Activated CD4-positive, alpha-beta T cell treated with anti-CD3 and anti-CD28 coated beads, Interleukin-2, amount 50 U/mL, for 16 hours (primary cell): ENCODE measurements at regions not wholly inside any gene's neighbourhood (a gene's known extent, or its start where the extent isn't known, plus 50 kb on each side); places are given as distances from the start of the nearest gene placed in this dataset.
"Not testable (repeated sequence)": the region's sequence is repeated elsewhere in the genome, so short reads cannot be mapped to it uniquely, and the experiment has no call there.

Experiments
- DNase-seq: peaks from one replicate; pipeline ENCODE4 v3.0.0-alpha.2; 2020

DNA sequence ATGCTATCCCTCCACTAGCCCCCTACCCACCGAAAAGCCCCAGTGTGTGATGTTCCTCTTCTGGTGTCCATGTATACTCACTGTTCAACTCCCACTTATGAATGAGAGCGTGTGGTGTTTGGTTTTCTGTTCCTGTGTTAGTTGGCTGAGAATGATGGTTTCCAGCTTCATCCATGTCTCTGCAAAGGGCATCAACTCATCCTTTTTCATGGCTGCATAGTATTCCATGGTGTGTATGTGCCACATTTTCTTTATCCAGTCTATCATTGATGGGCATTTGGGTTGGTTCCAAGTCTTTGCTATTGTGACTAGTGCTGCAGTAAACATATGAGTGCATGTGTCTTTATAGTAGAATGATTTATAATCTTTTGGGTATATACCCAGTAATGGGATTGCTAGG, 599.3 kb upstream of the B3GAT1 start:
- DNase-seq, result not testable (repeated sequence)

DNA sequence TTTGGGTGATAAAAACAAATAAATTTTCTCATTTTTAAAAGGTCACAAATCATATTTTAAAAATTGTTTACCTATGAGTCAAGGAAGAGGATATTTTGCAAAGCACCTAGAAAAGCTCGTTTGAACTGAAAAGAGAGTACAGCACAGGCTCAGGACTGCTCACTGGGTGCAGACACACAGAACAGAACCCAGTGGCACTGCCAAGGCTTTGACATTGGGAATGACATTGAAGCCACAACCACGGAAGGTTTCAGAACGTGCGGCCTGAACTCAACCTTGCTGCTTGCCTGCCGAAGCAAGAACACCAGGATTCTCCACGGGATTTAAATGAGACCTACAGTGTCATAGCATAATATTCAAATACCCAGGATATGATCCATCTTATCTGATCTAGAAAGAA, 597.1 kb upstream of the B3GAT1 start:
- no peak for DNase-seq

DNA sequence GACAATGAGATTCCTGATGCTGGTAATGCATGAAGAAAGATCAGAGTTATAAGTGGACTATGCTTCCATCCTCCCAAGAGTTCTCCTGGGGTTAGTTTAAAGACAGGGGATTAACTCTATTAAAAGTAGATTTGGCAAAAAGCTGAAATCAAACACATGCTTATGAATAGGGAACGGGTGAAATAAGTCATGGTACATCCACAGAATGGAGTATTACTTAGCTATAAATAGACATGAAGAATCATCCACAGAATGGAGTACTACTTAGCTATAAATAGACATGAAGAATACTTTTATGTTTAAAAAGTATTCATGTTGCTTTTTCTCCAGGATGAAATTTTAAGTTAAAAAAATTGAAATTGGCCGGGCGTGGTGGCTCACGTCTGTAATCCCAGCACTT, 596.4 kb upstream of the B3GAT1 start:
- DNase-seq, result no peak

DNA sequence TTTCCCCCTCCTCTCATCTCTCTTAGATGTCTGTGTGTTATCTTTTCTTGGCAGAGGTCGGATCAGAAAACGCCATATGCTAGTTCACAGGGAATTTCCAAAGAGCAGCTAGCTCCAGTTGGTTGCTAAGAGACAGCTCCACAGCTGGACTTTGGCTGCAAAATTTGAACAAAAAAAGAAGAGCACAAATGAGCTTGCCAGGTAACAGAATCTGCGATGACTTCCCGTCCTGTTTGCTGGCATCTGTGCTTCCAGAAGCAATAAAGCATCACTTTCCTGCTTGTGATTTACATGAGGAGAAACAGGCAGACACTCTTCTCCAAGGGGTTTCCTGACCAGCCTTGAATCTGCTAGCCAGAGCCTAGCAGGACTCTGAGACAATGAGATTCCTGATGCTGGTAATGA, 596.0 kb upstream of the B3GAT1 start:
- DNase-seq, result no peak

DNA sequence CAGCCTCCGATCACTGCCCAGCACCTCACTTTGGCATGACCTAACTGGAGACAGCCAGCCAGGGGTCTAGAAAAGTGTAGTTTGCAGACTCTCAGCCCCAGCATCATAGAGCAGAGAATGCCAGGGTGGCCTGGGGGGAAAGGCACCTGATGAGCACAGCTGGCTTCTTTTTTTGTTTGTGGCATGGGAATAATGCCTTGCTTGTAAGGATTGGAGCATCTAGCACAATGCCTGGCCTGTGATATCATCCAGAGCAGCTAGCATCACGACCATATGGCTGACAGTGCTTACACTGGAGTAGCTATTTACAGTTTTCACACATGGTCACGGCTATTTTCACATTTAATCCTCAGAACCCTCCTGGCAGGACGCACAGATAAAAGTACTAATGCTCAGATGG, 594.8 kb upstream of the B3GAT1 start:
- no peak for DNase-seq

DNA sequence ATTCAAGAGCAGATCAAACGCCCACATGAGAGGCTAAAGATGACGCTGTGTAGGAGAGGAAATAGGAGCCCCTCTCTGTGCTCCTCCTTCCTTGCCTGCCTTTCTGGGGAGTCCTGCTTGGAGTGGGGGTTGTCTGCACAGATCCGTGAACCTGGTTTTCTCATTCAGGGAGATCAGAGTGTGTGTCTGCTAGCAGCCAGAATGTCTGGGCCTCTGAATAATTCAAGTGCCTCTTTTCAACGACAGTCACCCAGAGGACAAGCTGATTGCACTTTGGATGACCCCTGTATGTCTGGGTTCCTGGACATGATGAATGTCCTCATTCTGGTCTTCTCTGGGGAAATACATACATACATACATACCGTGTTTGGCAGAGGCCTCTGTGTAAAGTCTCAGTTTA, 592.5 kb upstream of the B3GAT1 start:
- DNase-seq, result no peak

DNA sequence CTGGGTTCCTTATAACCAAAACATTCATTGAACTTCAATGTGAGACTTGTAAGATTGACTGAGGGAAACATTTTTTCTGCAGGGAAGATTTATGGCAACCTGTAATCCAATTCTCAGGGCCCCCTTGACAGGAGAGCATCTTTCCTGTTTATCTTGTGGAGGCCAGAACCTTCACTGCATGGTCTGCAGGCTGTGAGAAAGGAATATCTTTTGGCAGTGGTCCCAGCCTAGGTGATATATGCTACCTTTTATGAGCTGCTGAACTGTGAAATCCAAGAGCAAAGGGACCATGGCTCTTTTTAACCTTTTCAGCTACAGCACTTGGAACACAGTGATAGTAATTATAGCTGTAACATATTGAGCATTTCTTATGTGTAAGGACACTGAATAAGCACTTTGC, 590.2 kb upstream of the B3GAT1 start:
- no peak for DNase-seq

DNA sequence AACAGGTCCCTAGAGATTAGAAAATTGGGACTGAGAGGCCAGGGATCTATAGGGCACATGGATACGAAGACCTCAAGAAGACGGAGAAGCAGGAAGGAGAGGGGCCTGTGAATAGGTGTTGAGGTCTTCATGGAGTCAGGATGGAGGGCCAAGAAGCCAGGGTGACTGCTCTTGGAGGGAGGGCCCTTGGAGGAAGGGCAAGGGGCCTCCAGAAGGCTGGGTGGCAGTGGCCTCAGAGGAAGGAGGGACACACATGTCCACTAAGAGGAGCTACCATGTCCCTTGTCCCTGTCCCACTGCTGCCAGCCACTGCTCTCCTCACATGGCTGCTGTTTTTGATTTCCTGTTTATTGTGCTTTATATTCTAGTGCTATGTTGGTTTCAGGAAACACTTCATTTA, 589.5 kb upstream of the B3GAT1 start:
- DNase-seq, result no peak

DNA sequence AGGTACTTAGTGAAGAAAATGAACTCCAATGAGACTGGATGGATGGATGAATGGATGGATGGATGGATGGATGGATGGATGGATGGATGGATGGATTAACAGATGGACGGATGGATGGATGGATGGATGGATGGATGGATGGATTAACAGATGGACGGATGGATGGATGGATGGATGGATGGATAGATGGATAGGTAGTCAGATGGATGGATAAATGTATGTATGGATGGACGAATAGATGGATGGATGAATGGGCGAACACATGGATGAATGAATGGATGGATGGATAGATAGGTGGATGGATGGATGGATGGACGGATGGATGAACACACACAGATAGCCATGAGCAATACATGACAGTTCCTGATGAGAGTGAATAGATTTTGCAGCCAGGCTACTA, 589.0 kb upstream of the B3GAT1 start:
- DNase-seq, result not testable (repeated sequence)

DNA sequence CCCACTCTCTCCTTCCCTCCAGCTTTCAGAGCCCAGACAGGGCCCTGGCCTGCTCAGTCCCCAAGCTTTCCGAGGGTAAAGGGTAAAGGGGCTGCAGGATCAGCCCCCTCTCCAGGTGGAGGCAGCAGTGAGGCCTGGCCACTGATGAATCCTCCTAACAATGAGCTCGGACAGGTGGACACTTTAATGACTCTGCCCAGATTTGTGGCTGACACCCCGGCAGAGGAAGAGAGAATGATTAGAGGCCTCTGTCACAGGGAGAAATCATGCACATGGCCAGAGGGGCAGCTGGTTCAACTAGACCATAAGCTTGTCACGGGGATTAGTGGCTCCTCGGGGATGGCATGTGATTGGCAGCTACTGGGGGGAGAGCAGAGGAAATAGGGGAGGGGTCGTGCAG, 587.5 kb upstream of the B3GAT1 start:
- DNase-seq, result no peak

DNA sequence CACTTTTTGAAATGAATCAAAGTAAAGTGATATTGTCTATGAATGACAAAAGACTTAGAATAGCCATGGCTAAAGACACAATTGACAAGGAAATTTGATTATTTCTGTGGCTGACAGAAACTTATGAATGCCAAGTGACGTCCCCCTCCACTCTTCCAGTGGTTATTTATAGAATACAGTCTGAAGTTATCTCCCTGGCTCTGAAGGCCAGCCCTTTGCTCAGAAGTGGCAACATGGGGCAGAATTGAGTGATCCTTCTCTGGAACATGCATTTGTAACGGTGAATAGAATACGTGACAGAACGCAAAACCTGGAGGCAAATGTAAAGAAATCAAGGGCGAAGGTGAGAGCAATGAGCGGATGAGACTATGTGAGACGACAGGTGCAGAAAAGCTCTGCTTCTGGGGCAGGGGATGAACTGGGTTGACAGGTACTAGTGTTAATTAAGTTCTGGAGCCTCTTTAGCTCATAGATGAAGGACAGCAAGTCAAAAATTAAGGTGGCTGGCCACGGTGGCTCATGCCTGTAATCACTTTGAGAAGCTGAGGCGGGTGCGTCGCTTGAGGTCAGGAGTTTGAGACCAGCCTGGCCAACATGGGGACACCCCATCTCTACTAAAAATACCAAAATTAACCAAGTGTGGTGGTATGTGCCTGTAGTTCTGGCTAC, 585.7 kb upstream of the B3GAT1 start:
- no peak for DNase-seq

DNA sequence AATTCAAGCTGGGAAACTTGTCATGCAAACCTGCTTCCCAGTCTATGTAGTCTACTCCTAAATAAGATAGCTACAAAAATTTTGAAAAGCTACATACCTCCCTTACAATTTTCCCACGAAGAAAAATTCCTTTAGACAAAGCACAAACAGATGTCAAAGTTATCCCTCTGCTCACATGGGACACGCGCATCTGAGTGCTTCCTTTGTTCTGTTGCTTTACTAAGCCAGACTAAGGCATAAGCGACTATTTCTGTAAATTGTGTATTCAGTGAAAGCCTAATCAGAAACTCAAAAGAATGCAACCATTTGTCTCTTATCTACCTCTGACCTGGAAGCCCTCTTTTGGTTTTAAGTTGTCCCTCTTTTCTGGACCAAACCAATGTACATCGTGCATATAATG, 583.7 kb upstream of the B3GAT1 start:
- DNase-seq, result no peak

DNA sequence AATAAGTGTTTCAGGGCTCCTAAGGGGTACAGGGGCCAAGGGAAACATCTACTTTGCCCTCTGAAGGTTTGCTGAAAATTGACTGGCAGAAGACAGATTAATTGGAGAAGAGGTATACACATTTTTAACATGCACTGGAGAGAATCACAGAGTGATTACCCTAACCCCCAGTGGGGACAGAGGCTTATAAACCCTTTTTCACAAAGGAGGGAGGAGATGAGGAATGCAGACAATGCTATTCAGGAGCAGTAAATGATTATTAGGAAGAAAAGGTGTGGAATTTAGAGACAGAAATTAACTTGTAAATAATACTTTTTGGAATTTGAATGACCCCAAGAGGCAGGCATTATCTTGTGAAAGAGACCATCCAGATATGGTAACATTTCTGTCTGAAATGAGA, 582.4 kb upstream of the B3GAT1 start:
- DNase-seq, result no peak

DNA sequence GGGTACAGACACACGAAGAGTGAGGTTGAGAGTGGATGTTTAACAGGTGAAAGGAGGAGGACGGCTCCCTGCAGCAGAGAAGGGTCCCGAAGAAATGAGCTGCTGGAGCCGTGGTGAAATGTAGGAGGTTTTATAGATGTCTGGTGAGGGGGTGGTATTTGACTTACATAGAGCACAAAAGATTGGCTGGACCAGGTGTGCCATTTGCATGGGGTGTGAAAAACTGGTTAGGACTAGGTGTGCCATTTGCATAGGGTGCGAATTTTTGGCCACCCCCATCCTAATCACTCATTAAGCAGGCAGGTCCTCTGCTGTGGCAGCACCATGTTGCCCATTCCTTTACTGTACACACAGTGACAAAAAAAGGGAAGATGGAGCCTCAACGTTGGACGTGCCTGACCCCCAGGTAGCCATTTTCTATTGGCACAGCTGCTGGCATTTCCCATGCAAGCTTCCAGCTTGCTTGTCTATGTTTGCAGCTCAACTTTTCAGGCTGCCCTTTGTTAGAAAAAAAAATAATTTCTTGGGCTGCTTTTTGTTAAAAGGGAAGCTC, 581.7 kb upstream of the B3GAT1 start:
- no peak for DNase-seq

DNA sequence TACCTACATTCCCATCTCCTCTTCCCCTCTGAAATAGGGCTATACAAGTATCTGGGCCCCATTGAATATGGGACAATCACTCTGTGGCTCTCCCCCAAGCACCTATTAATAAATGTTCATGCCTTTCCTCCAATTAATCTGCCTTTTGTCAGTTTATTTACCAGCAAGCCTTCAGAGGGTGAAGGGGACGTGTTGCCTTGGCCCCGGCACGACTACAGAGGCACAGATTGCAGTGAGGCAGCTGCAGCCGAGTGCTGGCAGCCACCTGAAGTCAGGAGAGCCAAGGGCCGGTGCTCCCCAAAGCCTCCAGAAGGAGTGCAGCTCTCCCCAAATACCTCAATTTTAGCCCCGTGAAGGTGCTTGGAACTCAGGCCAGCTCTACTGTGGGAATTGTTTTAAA, 580.9 kb upstream of the B3GAT1 start:
- DNase-seq, result no peak

DNA sequence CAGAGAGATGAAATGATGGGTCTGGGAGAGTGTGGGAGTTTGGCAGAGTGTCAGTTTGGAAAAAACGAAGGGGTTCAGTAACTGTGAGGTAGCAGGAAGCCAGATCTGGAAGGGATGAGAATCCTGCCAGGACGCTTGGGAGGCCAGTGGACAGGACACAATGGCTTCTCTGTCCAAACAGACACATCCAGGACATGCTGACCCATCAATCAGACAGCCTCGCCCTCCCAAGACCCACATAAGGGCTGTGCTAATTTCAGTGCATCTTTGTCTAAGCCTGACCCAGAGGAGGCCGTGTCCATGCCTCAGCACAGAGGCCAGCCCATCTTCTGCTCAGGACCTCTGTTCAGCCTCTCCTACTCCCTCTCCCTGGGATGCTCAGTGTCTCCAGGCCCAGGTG, 576.5 kb upstream of the B3GAT1 start:
- no peak for DNase-seq

DNA sequence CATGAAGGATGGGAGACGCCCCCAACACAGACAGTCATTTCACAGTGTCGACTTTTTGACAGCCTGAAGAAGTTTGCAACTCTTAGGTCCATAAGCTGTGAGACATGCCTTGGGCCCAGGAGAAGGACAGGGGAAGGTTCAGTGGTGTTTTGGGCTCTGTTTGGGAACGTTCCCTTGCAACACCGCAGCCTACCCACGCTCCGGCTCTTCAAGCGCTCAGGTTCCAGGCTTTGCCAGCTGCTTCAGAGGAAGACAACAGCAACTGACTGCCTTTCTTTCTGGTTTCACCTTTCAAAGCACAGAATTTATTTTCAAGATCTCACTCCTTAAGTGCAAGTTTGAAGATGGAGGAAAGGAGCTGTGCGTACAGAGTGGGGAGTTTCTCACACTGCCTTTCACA, 575.8 kb upstream of the B3GAT1 start:
- no peak for DNase-seq

DNA sequence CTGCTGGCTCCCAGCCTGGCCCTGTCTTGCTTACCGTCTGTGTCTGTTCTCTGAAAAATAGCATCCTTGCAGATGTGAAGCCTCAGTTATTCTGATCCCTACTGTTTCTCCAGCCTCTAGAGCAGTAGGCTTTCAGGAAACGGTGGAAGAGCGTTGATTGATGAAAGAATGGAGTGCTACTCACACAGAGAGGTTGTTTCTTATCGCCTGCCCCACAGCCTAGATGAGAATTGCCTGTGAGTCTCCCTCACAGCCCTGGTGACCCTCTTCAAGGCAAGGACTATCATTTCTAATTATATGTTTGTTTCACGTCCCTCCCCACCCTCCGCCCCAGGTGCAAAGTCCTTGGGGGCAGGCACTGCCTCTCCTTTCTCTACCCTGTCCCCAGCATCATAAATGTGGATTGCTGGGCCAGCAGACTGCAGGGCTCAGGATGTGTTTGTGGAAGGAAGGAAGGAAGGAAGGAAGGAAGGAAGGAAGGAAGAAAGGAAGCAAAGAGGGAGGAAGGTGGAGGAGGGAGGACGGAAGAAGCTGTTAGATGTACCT, 575.3 kb upstream of the B3GAT1 start:
- no peak for DNase-seq

DNA sequence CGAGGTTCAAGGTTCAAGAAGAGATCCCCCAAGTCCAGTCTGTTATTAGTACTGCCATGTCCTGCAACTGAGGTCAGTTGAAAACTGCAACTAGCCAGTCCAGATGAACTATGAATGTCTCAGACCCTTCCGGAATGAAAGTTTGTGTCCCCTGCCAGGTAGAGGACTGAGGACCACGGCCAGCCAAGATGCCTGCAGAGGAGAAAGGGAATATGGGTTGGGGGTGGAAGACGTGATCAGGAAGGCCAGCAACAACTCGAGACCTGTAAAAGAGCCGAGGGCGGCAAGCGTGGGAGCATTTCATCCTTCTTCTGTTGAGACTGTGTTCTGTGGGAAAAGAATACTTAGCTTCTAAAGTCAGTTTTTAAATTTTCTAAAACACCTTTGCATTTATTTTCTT, 572.4 kb upstream of the B3GAT1 start:
- DNase-seq, result no peak

DNA sequence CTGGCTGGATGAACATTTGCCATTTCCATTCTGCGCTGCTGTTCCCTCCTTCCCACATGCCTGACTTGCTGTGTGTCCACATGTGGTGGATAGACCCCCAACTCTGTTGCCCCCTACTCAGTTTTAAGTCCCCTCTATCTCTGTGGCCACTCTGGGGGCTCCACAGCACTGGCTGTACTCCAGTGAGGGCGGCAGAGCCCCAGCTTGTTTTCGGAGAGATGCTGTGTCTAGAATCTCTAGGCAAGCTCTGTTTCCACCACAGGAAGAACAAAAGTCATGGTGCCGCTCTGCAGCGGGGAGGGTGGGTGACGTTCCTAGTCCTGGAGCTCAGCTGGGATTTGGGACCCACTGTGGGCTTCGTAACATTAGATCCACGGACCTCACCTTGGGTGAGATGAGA, 570.4 kb upstream of the B3GAT1 start:
- not testable (repeated sequence) for DNase-seq

DNA sequence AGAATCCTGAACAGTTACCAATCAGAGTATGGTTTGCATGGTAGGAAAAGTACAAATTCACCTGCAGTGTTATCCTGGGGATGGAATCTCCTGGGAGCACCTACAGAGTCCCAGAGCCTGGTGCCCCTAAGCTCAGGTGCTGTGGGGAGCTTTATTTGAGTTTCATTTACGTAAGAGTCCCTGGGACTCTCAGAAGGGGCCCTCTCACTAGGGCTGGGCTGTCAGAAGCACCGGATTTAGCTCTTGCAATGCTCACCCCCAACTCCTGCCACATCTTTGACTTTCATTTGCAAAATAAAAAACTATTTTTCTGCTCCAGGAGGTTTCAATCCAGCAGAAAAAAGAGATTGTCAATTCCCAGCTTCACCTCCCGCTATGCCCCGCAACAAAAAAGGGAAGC, 569.8 kb upstream of the B3GAT1 start:
- no peak for DNase-seq

DNA sequence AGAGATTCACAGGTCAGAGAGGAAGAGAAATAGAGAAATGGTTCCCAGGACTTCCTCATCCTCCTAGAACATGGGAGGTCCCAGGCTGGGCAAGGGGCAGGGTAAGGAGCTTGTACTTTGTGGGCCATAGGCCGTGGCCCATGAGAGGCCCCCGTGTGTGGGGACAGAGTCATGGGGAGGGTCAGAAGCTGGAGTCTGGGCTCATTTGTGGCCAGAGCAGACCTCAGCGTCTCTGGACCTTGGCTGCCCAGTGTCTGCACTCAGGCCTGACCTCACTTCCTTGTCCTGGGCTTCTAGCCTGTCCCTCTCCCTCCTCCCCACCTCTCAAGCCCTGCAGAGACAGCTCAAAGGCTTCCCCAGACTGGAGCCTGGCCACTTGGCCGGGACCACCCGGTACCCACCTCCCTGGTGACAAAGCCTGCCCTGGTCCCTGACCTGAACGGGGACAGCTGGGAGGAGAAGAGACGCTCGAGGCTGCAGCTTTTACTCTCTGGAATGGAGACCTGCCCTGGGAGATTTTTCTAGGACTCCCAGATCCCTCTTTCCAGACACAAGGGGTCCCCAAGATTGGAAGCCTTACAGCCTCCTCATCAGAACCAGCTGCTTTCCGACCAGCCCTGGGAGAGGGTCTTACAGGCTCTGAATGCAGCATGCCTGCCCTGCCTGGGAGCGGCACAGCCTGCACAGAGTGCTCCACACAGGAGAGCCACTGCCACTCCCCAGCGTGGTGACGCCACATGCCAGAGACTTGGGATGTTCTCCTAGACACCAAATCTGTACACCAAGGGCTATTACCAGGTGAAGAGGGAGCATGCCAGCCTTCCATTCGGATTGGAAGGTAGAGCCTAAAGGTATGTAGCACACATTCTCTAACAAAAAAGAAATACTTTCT, 569.0 kb upstream of the B3GAT1 start:
- DNase-seq, result no peak

DNA sequence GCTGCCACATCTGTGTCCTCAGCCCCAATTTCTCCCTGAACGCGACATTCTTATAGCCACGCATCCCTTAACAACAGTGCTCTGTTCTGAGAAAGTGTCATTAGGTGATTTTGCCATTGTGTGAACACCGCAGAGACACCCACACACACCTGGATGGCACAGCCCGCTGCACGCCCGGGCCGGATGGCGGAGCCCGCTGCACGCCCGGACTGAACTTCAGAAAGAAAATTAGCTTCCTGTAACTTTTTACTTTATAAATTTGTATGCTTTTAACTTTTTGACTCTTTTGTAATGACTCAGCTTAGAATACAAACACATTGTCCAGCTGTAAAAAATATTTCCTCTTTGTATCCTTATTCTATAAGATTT, 567.0 kb upstream of the B3GAT1 start:
- not testable (repeated sequence) for DNase-seq
